ENCODE measurements at regions not wholly inside any gene's neighbourhood (a gene's known extent, or its start where the extent isn't known, plus 50 kb on each side); places are given as distances from the start of the nearest gene placed in this dataset.

GRCh38 chr5:115387816-115388215, 91.4 kb upstream of the CCDC112 start:
- Histone ChIP-seq H3K36me3 (no peaks in the 10 kb centered on the region), H3K9me3 (no peaks in the 10 kb centered on the region), H3K27ac (no peak overlapping the region), H3K27me3 (no peaks in the 10 kb centered on the region), H3K4me3 (no peak overlapping the region), H3K4me1 (peaks cover 9% of the 10 kb centered on the region)
- TF ChIP-seq POLR2AphosphoS5 (IDR thresholded peaks at IDR 0.05; ENCODE audit: insufficient read depth in 1 of 2, low read depth in 1 of 2), result no peak
- no peak for DNase-seq (ENCODE audit: extremely low spot score in 2 of 2)
- intact Hi-C loops (cut with DNase I), result no loop called here

DNA sequence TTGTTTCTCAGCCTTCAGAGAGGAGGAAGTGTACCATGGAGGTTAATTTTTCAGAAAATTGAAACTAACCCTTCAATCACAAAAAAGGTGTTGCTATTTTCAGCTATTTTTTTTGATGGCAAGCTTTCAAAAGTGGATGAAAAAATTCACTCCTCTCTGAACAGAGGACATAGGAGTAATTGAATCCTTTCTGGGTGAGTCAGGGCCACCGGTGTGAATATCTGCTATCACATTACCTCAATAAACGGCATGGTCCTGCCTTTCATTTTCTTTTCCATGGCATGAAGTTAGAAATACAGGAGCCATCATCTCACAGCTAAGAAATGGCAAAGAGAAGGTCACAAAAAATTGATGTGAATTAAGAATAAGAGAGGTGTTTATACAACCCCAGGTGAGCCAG, 90.2 kb upstream of the CCDC112 start:
- TF ChIP-seq POLR2A (IDR thresholded peaks at IDR 0.05) (no peak), POLR2AphosphoS5 (IDR thresholded peaks at IDR 0.05; ENCODE audit: insufficient read depth in 1 of 2, low read depth in 1 of 2) (no peak)
- TF ChIP-seq, protein P1, sequence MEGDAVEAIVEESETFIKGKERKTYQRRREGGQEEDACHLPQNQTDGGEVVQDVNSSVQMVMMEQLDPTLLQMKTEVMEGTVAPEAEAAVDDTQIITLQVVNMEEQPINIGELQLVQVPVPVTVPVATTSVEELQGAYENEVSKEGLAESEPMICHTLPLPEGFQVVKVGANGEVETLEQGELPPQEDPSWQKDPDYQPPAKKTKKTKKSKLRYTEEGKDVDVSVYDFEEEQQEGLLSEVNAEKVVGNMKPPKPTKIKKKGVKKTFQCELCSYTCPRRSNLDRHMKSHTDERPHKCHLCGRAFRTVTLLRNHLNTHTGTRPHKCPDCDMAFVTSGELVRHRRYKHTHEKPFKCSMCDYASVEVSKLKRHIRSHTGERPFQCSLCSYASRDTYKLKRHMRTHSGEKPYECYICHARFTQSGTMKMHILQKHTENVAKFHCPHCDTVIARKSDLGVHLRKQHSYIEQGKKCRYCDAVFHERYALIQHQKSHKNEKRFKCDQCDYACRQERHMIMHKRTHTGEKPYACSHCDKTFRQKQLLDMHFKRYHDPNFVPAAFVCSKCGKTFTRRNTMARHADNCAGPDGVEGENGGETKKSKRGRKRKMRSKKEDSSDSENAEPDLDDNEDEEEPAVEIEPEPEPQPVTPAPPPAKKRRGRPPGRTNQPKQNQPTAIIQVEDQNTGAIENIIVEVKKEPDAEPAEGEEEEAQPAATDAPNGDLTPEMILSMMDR (IDR thresholded peaks at IDR 0.05), result no peak
- H3K27me3 ChIP-seq, result no peaks in the 10 kb centered on the region
- no peak overlapping the region for H3K27ac ChIP-seq
- no peak for DNase-seq (ENCODE audit: extremely low spot score in 2 of 2)
- H3K4me1 ChIP-seq, result peaks cover 8% of the 10 kb centered on the region
- no peaks in the 10 kb centered on the region for H3K9me3 ChIP-seq
- H3K4me3 ChIP-seq, result no peak overlapping the region
- no peaks in the 10 kb centered on the region for H3K36me3 ChIP-seq
- intact Hi-C loops (cut with DNase I), result no loop called here

- no peak overlapping the region for H3K27ac ChIP-seq
- no peaks in the 10 kb centered on the region for H3K27me3 ChIP-seq
- H3K4me3 ChIP-seq, result no peak overlapping the region
- intact Hi-C loops (cut with DNase I), result no loop called here
- H3K36me3 ChIP-seq, result no peaks in the 10 kb centered on the region
- DNase-seq (ENCODE audit: extremely low spot score in 2 of 2), result no peak
- H3K4me1 ChIP-seq, result peaks cover 4% of the 10 kb centered on the region
- TF ChIP-seq POLR2A (IDR thresholded peaks at IDR 0.05), result no peak
- TF ChIP-seq, protein P1 (IDR thresholded peaks at IDR 0.05), result no peak
- no peak for TF ChIP-seq POLR2AphosphoS5 (IDR thresholded peaks at IDR 0.05; ENCODE audit: insufficient read depth in 1 of 2, low read depth in 1 of 2)
- H3K9me3 ChIP-seq, result no peaks in the 10 kb centered on the region
These were observed 88.3 kb upstream of the CCDC112 start for GRCh38 chr5:115384587-115385375.

- no peak overlapping the region for H3K27ac ChIP-seq
- DNase-seq (ENCODE audit: extremely low spot score in 2 of 2), result no peak
- H3K36me3 ChIP-seq, result no peaks in the 10 kb centered on the region
- TF ChIP-seq, protein P1 (IDR thresholded peaks at IDR 0.05), result no peak
- no peak for TF ChIP-seq POLR2A (IDR thresholded peaks at IDR 0.05)
- TF ChIP-seq POLR2AphosphoS5 (IDR thresholded peaks at IDR 0.05; ENCODE audit: insufficient read depth in 1 of 2, low read depth in 1 of 2), result no peak
- no peaks in the 10 kb centered on the region for H3K27me3 ChIP-seq
- intact Hi-C loops (cut with DNase I), result no loop called here
- no peak overlapping the region for H3K4me3 ChIP-seq
- no peaks in the 10 kb centered on the region for H3K9me3 ChIP-seq
- peaks cover 2% of the 10 kb centered on the region for H3K4me1 ChIP-seq
These were observed 86.5 kb upstream of the CCDC112 start for GRCh38 chr5:115382989-115383388.

GRCh38 chr5:115381911-115382662, 85.6 kb upstream of the CCDC112 start:
- TF ChIP-seq, protein P1 (IDR thresholded peaks at IDR 0.05), result no peak
- TF ChIP-seq POLR2A (IDR thresholded peaks at IDR 0.05) (no peak), POLR2AphosphoS5 (IDR thresholded peaks at IDR 0.05; ENCODE audit: insufficient read depth in 1 of 2, low read depth in 1 of 2) (no peak)
- Histone ChIP-seq H3K36me3 (no peaks in the 10 kb centered on the region), H3K4me1 (peaks cover 11% of the 10 kb centered on the region), H3K27me3 (no peaks in the 10 kb centered on the region), H3K9me3 (no peaks in the 10 kb centered on the region), H3K27ac (no peak overlapping the region), H3K4me3 (no peak overlapping the region)
- DNase-seq (ENCODE audit: extremely low spot score in 2 of 2), result no peak
- intact Hi-C loops (cut with DNase I), result no loop called here

Measured in vagina (tissue), 2 donors.